Neural cell (in vitro differentiated cells): ENCODE measurements at regions not wholly inside any gene's neighbourhood (a gene's known extent, or its start where the extent isn't known, plus 50 kb on each side); places are given as distances from the start of the nearest gene placed in this dataset.

ENCODE experiments used
- H2AFZ ChIP-seq: fragments of 200-600, 300-800 bp; sonication (generic), shearing (Covaris generic); 2 replicates; pipeline ENCODE4 v1.6.0; 2014; ENCODE audit warnings: low read depth, mild to moderate bottlenecking, antibody characterized with exemption, low read length, moderate library complexity
- H3F3A ChIP-seq: fragments of 200-600 bp; shearing (Covaris generic); 2 replicates; pipeline ENCODE4 v1.6.1; 2016; ENCODE audit warnings: mild to moderate bottlenecking, moderate library complexity, mixed read lengths, antibody characterized with exemption, low read length; ENCODE audit not compliant: insufficient read depth, poor library complexity, severe bottlenecking
- H3K27ac ChIP-seq: fragments of 200-600, 300-800 bp; sonication (generic), shearing (Covaris generic); 2 replicates; pipeline ENCODE4 v1.5.1; 2014; ENCODE audit warnings: mild to moderate bottlenecking, low read length, moderate library complexity
- H3K27me3 ChIP-seq: fragments of 300-800, 200-600 bp; sonication (generic), shearing (Covaris generic); 2 replicates; pipeline ENCODE4 v1.6.0; 2014; ENCODE audit warnings: mild to moderate bottlenecking, low read depth, low read length, moderate library complexity; ENCODE audit not compliant: insufficient read depth
- H3K36me3 ChIP-seq: fragments of 300-800, 200-600 bp; sonication (generic), shearing (Covaris generic); 2 replicates; pipeline ENCODE4 v1.5.1; 2014; ENCODE audit warnings: mild to moderate bottlenecking, antibody characterized with exemption, low read length, moderate library complexity; ENCODE audit not compliant: insufficient read depth
- H3K4me2 ChIP-seq: fragments of 300-800, 200-600 bp; sonication (generic), shearing (Covaris generic); 2 replicates; pipeline ENCODE4 v1.6.0; 2014; ENCODE audit warnings: mild to moderate bottlenecking, low read length
- H3K4me3 ChIP-seq: fragments of 300-800, 200-600 bp; sonication (generic), shearing (Covaris generic); 2 replicates; pipeline ENCODE4 v1.5.1; 2014; ENCODE audit warnings: mild to moderate bottlenecking, low read length, moderate library complexity
- H3K79me2 ChIP-seq: fragments of 200-600 bp; shearing (Covaris generic); replicated peaks from 2 replicates; pipeline ENCODE4 v1.6.0; 2014; ENCODE audit warnings: mild to moderate bottlenecking, low read length, moderate library complexity; ENCODE audit not compliant: insufficient read depth
- H3K9ac ChIP-seq: fragments of 300-800, 200-600 bp; sonication (generic), shearing (Covaris generic); 2 replicates; pipeline ENCODE4 v1.6.1; 2016; ENCODE audit warnings: mild to moderate bottlenecking, low read length, mixed read lengths
- H3K9me2 ChIP-seq: fragments of 200-600 bp; shearing (Covaris generic); 2 replicates; pipeline ENCODE4 v1.6.1; 2016; ENCODE audit warnings: mild to moderate bottlenecking, low read length, mixed read lengths; ENCODE audit not compliant: insufficient read depth
- H3K9me3 ChIP-seq: fragments of 200-600, 300-800 bp; sonication (generic), shearing (Covaris generic); 2 replicates; pipeline ENCODE4 v1.6.1; 2016; ENCODE audit warnings: mild to moderate bottlenecking, mixed run types, low read length, moderate library complexity, mixed read lengths
- H4K20me1 ChIP-seq: fragments of 200-600 bp; shearing (Covaris generic); 2 replicates; pipeline ENCODE4 v1.6.1; 2016; ENCODE audit warnings: mild to moderate bottlenecking, mixed run types; ENCODE audit not compliant: insufficient read depth
- EP300 ChIP-seq: fragments of 450-650 bp; conservative IDR thresholded peaks from 2 replicates; pipeline ENCODE4 v1.6.1; 2014; ENCODE audit warnings: antibody characterized with exemption, mild to moderate bottlenecking, moderate library complexity; ENCODE audit not compliant: poor library complexity, severe bottlenecking
- EZH2 ChIP-seq: fragments of 200-600, 300-800 bp; shearing (Covaris generic), sonication (generic); IDR thresholded peaks from 2 replicates; pipeline ENCODE4 v1.6.1; 2014; ENCODE audit warnings: antibody characterized with exemption, low read length, borderline replicate concordance, mild to moderate bottlenecking; ENCODE audit not compliant: insufficient read depth, poor library complexity, severe bottlenecking
- MXI1 ChIP-seq: fragments of 450-650 bp; conservative IDR thresholded peaks from 2 replicates; pipeline ENCODE4 v1.6.1; 2014; ENCODE audit warnings: antibody characterized with exemption, mild to moderate bottlenecking; ENCODE audit not compliant: poor library complexity, severe bottlenecking
- POLR2AphosphoS5 ChIP-seq: IDR thresholded peaks from 2 replicates; pipeline ENCODE4 v1.6.1; 2012
- RAD21 ChIP-seq: fragments of 450-650 bp; conservative IDR thresholded peaks from 2 replicates; pipeline ENCODE4 v1.6.1; 2014; ENCODE audit warnings: antibody characterized with exemption, mild to moderate bottlenecking, moderate library complexity
- SMC3 ChIP-seq: fragments of 450-650 bp; conservative IDR thresholded peaks from 2 replicates; pipeline ENCODE4 v1.6.1; 2014; ENCODE audit warnings: antibody characterized with exemption, mild to moderate bottlenecking, moderate library complexity; ENCODE audit not compliant: poor library complexity
- TAF1 ChIP-seq: IDR thresholded peaks from 2 replicates; pipeline ENCODE4 v1.6.1; 2012; ENCODE audit warnings: low read depth
- TF ChIP-seq, protein P1 (sequence below): fragments of 450-650 bp; IDR thresholded peaks from 2 replicates; pipeline ENCODE4 v1.5.1; 2014; ENCODE audit warnings: antibody characterized with exemption, mild to moderate bottlenecking, moderate library complexity; ENCODE audit not compliant: poor library complexity, severe bottlenecking
- TF ChIP-seq, protein P2 (sequence below): IDR thresholded peaks from 2 replicates; pipeline ENCODE4 v1.6.1; 2012; ENCODE audit warnings: borderline replicate concordance

DNA sequence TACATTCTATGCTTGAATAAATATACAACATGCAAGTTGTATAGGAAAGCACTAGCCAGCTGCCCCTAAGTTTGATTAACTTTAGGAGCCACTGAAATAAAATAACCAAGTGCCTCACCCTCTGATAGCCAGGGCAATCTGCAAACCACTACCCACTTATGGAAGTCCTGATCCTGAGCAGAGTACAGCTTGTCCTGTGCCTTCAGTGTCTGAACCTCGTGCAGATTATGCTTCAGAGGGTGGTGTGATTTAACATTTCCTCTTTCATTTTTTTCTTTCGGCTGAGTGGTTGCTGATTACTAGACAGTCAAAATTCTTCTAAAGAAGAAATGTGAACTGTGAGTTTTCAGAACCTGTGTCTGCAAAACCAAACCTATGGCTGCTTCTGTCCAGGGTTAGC is 327.7 kb downstream of the PIK3R1 start:
- H3K27ac ChIP-seq: no peak overlapping the region
- no peaks in the 10 kb centered on the region for H4K20me1 ChIP-seq
- H3K9ac ChIP-seq: no peak overlapping the region
- TF ChIP-seq SMC3 (no peak), RAD21 (no peak), MXI1 (no peak), EZH2 (no peak), EP300 (no peak), POLR2AphosphoS5 (no peak), TAF1 (no peak)
- TF ChIP-seq, protein P1, sequence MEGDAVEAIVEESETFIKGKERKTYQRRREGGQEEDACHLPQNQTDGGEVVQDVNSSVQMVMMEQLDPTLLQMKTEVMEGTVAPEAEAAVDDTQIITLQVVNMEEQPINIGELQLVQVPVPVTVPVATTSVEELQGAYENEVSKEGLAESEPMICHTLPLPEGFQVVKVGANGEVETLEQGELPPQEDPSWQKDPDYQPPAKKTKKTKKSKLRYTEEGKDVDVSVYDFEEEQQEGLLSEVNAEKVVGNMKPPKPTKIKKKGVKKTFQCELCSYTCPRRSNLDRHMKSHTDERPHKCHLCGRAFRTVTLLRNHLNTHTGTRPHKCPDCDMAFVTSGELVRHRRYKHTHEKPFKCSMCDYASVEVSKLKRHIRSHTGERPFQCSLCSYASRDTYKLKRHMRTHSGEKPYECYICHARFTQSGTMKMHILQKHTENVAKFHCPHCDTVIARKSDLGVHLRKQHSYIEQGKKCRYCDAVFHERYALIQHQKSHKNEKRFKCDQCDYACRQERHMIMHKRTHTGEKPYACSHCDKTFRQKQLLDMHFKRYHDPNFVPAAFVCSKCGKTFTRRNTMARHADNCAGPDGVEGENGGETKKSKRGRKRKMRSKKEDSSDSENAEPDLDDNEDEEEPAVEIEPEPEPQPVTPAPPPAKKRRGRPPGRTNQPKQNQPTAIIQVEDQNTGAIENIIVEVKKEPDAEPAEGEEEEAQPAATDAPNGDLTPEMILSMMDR: no peak
- TF ChIP-seq, protein P2, sequence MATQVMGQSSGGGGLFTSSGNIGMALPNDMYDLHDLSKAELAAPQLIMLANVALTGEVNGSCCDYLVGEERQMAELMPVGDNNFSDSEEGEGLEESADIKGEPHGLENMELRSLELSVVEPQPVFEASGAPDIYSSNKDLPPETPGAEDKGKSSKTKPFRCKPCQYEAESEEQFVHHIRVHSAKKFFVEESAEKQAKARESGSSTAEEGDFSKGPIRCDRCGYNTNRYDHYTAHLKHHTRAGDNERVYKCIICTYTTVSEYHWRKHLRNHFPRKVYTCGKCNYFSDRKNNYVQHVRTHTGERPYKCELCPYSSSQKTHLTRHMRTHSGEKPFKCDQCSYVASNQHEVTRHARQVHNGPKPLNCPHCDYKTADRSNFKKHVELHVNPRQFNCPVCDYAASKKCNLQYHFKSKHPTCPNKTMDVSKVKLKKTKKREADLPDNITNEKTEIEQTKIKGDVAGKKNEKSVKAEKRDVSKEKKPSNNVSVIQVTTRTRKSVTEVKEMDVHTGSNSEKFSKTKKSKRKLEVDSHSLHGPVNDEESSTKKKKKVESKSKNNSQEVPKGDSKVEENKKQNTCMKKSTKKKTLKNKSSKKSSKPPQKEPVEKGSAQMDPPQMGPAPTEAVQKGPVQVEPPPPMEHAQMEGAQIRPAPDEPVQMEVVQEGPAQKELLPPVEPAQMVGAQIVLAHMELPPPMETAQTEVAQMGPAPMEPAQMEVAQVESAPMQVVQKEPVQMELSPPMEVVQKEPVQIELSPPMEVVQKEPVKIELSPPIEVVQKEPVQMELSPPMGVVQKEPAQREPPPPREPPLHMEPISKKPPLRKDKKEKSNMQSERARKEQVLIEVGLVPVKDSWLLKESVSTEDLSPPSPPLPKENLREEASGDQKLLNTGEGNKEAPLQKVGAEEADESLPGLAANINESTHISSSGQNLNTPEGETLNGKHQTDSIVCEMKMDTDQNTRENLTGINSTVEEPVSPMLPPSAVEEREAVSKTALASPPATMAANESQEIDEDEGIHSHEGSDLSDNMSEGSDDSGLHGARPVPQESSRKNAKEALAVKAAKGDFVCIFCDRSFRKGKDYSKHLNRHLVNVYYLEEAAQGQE: no peak
- H3K79me2 ChIP-seq: no peaks in the 10 kb centered on the region
- no peaks in the 10 kb centered on the region for H3K9me3 ChIP-seq
- H3K27me3 ChIP-seq: no peaks in the 10 kb centered on the region
- H3K9me2 ChIP-seq: no peaks in the 10 kb centered on the region
- H3K36me3 ChIP-seq: no peaks in the 10 kb centered on the region
- H3F3A ChIP-seq: no peaks in the 10 kb centered on the region
- no peak overlapping the region for H3K4me3 ChIP-seq
- no peak overlapping the region for H2AFZ ChIP-seq
- no peak overlapping the region for H3K4me2 ChIP-seq

DNA sequence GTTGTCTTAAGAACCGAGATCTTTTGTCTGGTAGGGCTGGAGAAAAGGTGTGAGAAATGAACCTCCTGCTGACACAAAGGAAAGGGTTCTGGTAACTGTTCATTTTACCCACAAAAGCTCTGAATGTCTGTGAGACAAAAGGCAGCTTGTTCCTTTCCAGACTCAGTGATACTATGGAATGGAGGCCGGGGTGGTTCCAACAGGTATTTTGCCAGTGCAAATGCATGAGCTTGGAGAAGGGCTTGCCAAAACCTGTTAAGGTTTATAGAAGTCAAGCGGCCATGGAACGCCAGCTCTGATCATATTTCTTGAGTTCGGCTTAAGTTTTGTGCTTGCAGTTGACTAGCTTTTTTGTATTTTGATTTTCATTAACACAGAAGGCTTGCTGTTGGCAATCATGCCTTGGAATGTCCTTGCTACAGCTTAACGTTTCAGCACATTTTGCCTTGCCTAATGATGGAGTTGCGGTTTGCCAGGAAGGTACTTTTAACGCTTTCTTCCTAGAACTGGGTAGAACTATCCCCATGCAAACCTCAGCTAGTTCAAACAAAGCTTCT is 328.6 kb downstream of the PIK3R1 start:
- Histone ChIP-seq H3K27me3 (no peaks in the 10 kb centered on the region), H3K9me3 (no peaks in the 10 kb centered on the region), H3K9ac (no peak overlapping the region), H3K4me3 (no peak overlapping the region), H3K27ac (no peak overlapping the region), H3K36me3 (no peaks in the 10 kb centered on the region), H3K79me2 (no peaks in the 10 kb centered on the region), H3K9me2 (no peaks in the 10 kb centered on the region), H2AFZ (no peak overlapping the region), H3F3A (no peaks in the 10 kb centered on the region), H3K4me2 (no peak overlapping the region), H4K20me1 (no peaks in the 10 kb centered on the region)
- no peak for TF ChIP-seq POLR2AphosphoS5
- no peak for TF ChIP-seq EP300
- no peak for TF ChIP-seq MXI1
- TF ChIP-seq, protein P2: no peak
- TF ChIP-seq SMC3: no peak
- TF ChIP-seq TAF1: no peak
- TF ChIP-seq, protein P1: no peak
- no peak for TF ChIP-seq RAD21
- no peak for TF ChIP-seq EZH2
